ENCODE measurements at regions not wholly inside any gene's neighbourhood (a gene's known extent, or its start where the extent isn't known, plus 50 kb on each side); places are given as distances from the start of the nearest gene placed in this dataset.

DNA sequence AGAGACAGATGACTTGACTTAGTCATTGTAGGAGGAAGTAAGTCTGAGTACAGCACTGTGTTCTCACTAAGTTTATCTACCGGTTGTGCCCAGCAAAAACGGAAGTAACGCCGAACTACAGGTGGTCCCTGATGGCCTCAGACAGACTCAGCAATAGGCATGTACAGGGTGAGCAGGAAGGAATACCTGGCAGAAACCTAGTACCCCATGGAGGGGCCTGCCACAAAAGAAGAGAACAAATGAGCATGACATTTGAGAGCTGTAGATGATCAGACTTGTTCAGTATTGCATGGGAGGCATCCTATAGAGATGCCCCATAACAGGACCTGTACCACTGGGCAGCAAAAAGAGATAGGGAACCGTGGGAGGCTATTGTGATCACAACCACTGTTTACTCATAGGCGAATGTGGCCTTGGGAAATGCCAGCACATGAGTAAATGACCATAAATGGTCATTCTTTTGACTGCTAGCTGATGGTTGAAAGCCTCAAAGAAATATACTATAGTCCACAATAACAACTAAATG, 106.4 kb upstream of the TAB2 start:
- no peak for DNase-seq
- intact Hi-C loops (cut with DNase I; ENCODE audit: low total_unique reads) = no loop called here
- peaks cover 0 to 5% (median 0%) of the 10 kb centered on the region in 3 donors for H3K27me3 ChIP-seq
- H3K4me1 ChIP-seq = peaks cover 0 to 36% (median 10%) of the 10 kb centered on the region in 4 donors
- H3K36me3 ChIP-seq = no peaks in the 10 kb centered on the region
- H3K4me3 ChIP-seq = no peak overlapping the region
- H3K27ac ChIP-seq = peak overlapping the region in 3 of 5 donors; percentile 3 to 18 (median 16)
- TF ChIP-seq, protein P1, sequence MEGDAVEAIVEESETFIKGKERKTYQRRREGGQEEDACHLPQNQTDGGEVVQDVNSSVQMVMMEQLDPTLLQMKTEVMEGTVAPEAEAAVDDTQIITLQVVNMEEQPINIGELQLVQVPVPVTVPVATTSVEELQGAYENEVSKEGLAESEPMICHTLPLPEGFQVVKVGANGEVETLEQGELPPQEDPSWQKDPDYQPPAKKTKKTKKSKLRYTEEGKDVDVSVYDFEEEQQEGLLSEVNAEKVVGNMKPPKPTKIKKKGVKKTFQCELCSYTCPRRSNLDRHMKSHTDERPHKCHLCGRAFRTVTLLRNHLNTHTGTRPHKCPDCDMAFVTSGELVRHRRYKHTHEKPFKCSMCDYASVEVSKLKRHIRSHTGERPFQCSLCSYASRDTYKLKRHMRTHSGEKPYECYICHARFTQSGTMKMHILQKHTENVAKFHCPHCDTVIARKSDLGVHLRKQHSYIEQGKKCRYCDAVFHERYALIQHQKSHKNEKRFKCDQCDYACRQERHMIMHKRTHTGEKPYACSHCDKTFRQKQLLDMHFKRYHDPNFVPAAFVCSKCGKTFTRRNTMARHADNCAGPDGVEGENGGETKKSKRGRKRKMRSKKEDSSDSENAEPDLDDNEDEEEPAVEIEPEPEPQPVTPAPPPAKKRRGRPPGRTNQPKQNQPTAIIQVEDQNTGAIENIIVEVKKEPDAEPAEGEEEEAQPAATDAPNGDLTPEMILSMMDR (IDR thresholded peaks at IDR 0.05) = no peak
- TF ChIP-seq EP300 (IDR thresholded peaks at IDR 0.05) (no peak), POLR2AphosphoS5 (IDR thresholded peaks at IDR 0.05) (no peak), POLR2A (IDR thresholded peaks at IDR 0.05) (no peak)
- no peaks in the 10 kb centered on the region for H3K9me3 ChIP-seq
- 66 to 79% (median 71%) methylated on average over 6 of the region's 6 CpGs for WGBS, 5 donors

DNA sequence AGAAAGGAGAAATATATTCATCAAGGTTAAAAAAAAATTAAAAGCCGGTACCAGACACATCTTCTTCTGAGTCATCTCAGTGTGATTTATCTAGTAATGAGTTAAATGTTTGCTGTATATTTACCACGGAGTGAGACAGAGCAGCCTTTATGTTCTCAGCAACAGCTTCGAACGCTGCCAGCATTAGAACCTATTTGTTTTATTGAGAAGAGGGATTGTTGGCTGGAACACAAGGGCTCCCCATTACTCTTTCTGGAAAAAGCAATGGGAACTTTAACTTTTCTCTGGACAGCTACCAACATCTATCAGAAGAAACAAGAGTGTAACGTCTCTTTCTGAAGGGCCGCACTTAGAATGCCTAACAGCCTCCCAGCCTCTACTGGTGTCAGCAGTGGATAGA, 105.3 kb upstream of the TAB2 start:
- H3K9me3 ChIP-seq = no peaks in the 10 kb centered on the region
- H3K4me1 ChIP-seq = peaks cover 0 to 36% (median 10%) of the 10 kb centered on the region in 4 donors
- no peaks in the 10 kb centered on the region for H3K36me3 ChIP-seq
- peak in 1 of 2 donors; percentile 83 for DNase-seq
- 39 to 70% (median 58%) methylated on average over 6 of the region's 6 CpGs for WGBS, 5 donors
- H3K27me3 ChIP-seq = peaks cover 0 to 5% (median 0%) of the 10 kb centered on the region in 3 donors
- intact Hi-C loops (cut with DNase I; ENCODE audit: low total_unique reads) = no loop called here
- TF ChIP-seq EP300 (IDR thresholded peaks at IDR 0.05) = no peak
- TF ChIP-seq POLR2AphosphoS5 (IDR thresholded peaks at IDR 0.05) = no peak
- TF ChIP-seq, protein P1 (IDR thresholded peaks at IDR 0.05) = no peak
- no peak for TF ChIP-seq POLR2A (IDR thresholded peaks at IDR 0.05)
- H3K4me3 ChIP-seq = no peak overlapping the region
- H3K27ac ChIP-seq = no peak overlapping the region

DNA sequence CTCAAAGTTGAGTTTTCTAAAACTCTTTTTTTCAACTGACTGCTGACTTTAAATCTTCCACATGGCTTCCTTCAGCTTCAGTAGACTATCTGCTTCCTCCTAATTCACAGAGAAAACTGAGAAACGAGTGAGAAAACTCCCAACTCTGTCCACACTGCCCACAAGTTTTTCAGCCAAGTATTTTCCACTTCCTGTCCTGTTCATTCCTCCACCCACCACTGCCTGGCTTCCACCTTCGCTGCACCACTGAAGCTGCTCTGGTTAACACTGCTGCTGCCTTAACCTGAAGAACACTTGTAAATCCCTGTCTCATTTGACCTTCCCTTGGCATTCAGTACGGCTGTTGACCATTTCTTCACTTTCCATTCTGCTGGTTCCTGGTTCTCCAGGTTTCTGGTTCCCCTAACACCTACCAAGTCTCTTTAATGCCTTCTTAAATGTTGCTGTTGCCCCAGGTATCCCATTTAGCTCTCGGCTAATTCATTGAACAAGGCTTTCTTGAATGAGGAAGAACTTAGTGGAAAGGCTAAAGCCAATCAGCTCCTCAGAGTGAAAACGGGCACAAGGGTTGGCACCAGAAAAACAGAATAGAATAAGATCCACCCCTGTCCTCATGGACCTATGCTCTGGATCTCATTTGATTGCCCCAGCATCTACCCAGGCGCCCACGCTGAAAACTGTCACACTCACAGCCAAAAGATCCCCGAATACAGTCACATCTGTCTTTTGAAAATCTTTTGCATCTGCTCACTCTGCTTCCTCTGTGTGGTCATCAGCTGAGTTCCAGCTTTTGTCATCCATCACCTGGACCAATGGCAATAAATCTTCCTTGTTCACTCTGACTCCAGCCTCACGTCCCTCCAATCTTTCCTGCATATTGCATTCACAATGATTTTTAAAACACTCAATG, 104.4 kb upstream of the TAB2 start:
- H3K4me1 ChIP-seq = peaks cover 0 to 36% (median 10%) of the 10 kb centered on the region in 4 donors
- no peak overlapping the region for H3K4me3 ChIP-seq
- WGBS, 5 donors = 69 to 78% (median 75%) methylated on average over 9 of the region's 9 CpGs
- H3K27ac ChIP-seq = no peak overlapping the region
- H3K27me3 ChIP-seq = no peaks in the 10 kb centered on the region
- no peaks in the 10 kb centered on the region for H3K9me3 ChIP-seq
- DNase-seq = no peak
- intact Hi-C loops (cut with DNase I; ENCODE audit: low total_unique reads) = no loop called here
- H3K36me3 ChIP-seq = no peaks in the 10 kb centered on the region
- TF ChIP-seq EP300 (IDR thresholded peaks at IDR 0.05) (no peak), POLR2AphosphoS5 (IDR thresholded peaks at IDR 0.05) (no peak), POLR2A (IDR thresholded peaks at IDR 0.05) (no peak)
- TF ChIP-seq, protein P1 (IDR thresholded peaks at IDR 0.05) = no peak

DNA sequence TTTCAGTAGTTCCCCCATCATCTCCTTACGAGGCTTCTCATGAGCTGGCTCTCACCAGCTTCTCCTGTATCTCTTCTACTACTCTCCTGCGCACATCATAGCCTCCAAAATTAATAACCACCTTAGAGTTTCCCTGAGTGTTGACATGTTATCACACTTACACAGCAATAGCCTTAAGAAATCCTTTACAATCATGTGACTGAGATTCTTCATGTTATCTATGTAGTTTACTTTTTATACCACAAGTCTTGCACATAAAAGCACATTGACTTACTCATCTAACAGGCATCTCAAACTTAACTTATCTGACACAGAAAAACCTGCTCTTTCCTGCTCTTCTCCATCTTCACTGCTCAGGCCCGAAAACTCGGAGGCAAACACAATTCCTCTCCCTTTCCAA, 103.7 kb upstream of the TAB2 start:
- Histone ChIP-seq H3K4me3 (no peak overlapping the region), H3K27me3 (no peaks in the 10 kb centered on the region), H3K27ac (no peak overlapping the region), H3K36me3 (no peaks in the 10 kb centered on the region), H3K9me3 (no peaks in the 10 kb centered on the region), H3K4me1 (peaks cover 0 to 36% (median 10%) of the 10 kb centered on the region in 4 donors)
- DNase-seq = no peak
- 89 to 92% (median 90%) methylated on average over 4 of the region's 4 CpGs for WGBS, 5 donors
- intact Hi-C loops (cut with DNase I; ENCODE audit: low total_unique reads) = no loop called here
- TF ChIP-seq EP300 (IDR thresholded peaks at IDR 0.05) (no peak), POLR2AphosphoS5 (IDR thresholded peaks at IDR 0.05) (no peak), POLR2A (IDR thresholded peaks at IDR 0.05) (no peak)
- TF ChIP-seq, protein P1 (IDR thresholded peaks at IDR 0.05) = no peak
